ENCODE measurements at regions not wholly inside any gene's neighbourhood (a gene's known extent, or its start where the extent isn't known, plus 50 kb on each side); places are given as distances from the start of the nearest gene placed in this dataset.

- TF ChIP-seq CTCF (IDR thresholded peaks at IDR 0.05): no peak
- TF ChIP-seq ZFX (IDR thresholded peaks at IDR 0.05; ENCODE audit: borderline replicate concordance): no peak
Observed at GRCh38 chr2:84029903-84030575, 429.0 kb downstream of the SUCLG1 start.

Measured in 22Rv1 (cell line).